GM18861 (cell line): ENCODE measurements at regions not wholly inside any gene's neighbourhood (a gene's known extent, or its start where the extent isn't known, plus 50 kb on each side); places are given as distances from the start of the nearest gene placed in this dataset.
"Not testable (repeated sequence)": the region's sequence is repeated elsewhere in the genome, so short reads cannot be mapped to it uniquely, and the experiment has no call there.

Source experiments
- ATAC-seq: cut with Tn5 transposase; IDR thresholded peaks from one replicate; pipeline ENCODE4 v1.9.1; 2021; ENCODE audit not compliant: unreplicated experiment

- ATAC-seq = no peak
Observed at GRCh38 chr12:94863321-94864035, 140.0 kb downstream of the NDUFA12 start.

GRCh38 chr12:94862421-94862820 is 141.1 kb downstream of the NDUFA12 start:
- no peak for ATAC-seq

GRCh38 chr12:94856324-94856723 is 147.2 kb downstream of the NDUFA12 start:
- ATAC-seq = no peak

GRCh38 chr12:94855853-94856252 is 147.6 kb downstream of the NDUFA12 start:
- no peak for ATAC-seq

- no peak for ATAC-seq
Observed at GRCh38 chr12:94851396-94852028, 152.0 kb downstream of the NDUFA12 start.

GRCh38 chr12:94849411-94849976 is 154.0 kb downstream of the NDUFA12 start:
- no peak for ATAC-seq

GRCh38 chr12:94848966-94849365 is 154.5 kb downstream of the NDUFA12 start:
- no peak for ATAC-seq

- ATAC-seq = no peak
Observed at GRCh38 chr12:94845110-94845509, 158.4 kb downstream of the NDUFA12 start.

- ATAC-seq = no peak
Observed at GRCh38 chr12:94844452-94844851, 159.0 kb downstream of the NDUFA12 start.

GRCh38 chr12:94841904-94842610 is 161.4 kb downstream of the NDUFA12 start:
- ATAC-seq = no peak

- no peak for ATAC-seq
Observed at GRCh38 chr12:94841177-94841576, 162.3 kb downstream of the NDUFA12 start.

GRCh38 chr12:94839347-94839746 is 164.2 kb downstream of the NDUFA12 start:
- ATAC-seq = peak; percentile 65

GRCh38 chr12:94836952-94837670 is 166.4 kb downstream of the NDUFA12 start:
- ATAC-seq = not testable (repeated sequence)

GRCh38 chr12:94834036-94834625 is 169.4 kb downstream of the NDUFA12 start:
- ATAC-seq = no peak

GRCh38 chr12:94832780-94833681 is 170.5 kb downstream of the NDUFA12 start:
- no peak for ATAC-seq

GRCh38 chr12:94832105-94832504 is 171.4 kb downstream of the NDUFA12 start:
- no peak for ATAC-seq

GRCh38 chr12:94831081-94831751 is 172.3 kb downstream of the NDUFA12 start:
- ATAC-seq = peak; percentile 79

GRCh38 chr12:94829552-94829951 is 173.9 kb downstream of the NDUFA12 start:
- ATAC-seq = no peak

GRCh38 chr12:94819011-94819410 is 168.7 kb upstream of the TMCC3 start:
- no peak for ATAC-seq
